Pancreas (tissue), 10 donors: ENCODE measurements at regions not wholly inside any gene's neighbourhood (a gene's known extent, or its start where the extent isn't known, plus 50 kb on each side); places are given as distances from the start of the nearest gene placed in this dataset.

ENCODE experiments used
- ATAC-seq, 4 donors: fragments of 200-7000 bp; cut with Tn5 transposase; one replicate each; pipeline versions ENCODE4 v1.8.0 to v1.9.1; 2020; ENCODE audit warnings: mild to moderate bottlenecking in 4 of 4, moderate library complexity in 4 of 4
- DNase-seq, 6 donors: peaks; one replicate each; pipeline ENCODE4 v3.0.0-alpha.2; 2020
- FAIRE-seq: peaks from 2 replicates; lab custom pipeline; 2012; peaks lifted over from hg19 to GRCh38; lab: Jason Lieb, UNC
- H3K27ac ChIP-seq, 4 donors: fragments of 200-600 bp; sonication (generic); 1 replicate in 3 of 4; 2 replicates in 1 of 4; pipeline versions ENCODE4 v1.5.0 to v1.8.0; 2020
- H3K27me3 ChIP-seq, 4 donors: fragments of 200-600 bp; one replicate each; pipeline ENCODE4 v1.8.0; 2021
- H3K36me3 ChIP-seq, 3 donors: fragments of 200-600 bp; sonication (generic) in 1 of 3; one replicate each; pipeline versions ENCODE4 v1.5.0 to v1.8.0; 2020 to 2021
- H3K4me1 ChIP-seq, 3 donors: fragments of 200-600 bp; one replicate each; pipeline ENCODE4 v1.8.0; 2021
- H3K4me3 ChIP-seq, 4 donors: fragments of 200-600 bp; sonication (generic) in 2 of 4; one replicate each; pipeline versions ENCODE4 v1.5.0 to v1.8.0; 2020 to 2021
- H3K9me3 ChIP-seq, 4 donors: fragments of 200-600 bp; one replicate each; pipeline ENCODE4 v1.8.0; 2021
- CTCF ChIP-seq, 4 donors: fragments of 200-600 bp; sonication (generic) in 3 of 4; IDR thresholded peaks; one replicate each; pipeline versions ENCODE4 v1.5.0 to v1.8.0; 2021; ENCODE audit warnings: antibody characterized with exemption in 4 of 4
- WGBS, 2 donors: extraction: QIAGEN DNeasy Blood & Tissue Kit; methylation state at CpG; one replicate each; pipeline ENCODE4 v1.1.7; 2013; 5-methylcytosine and 5-hydroxymethylcytosine counted together
- intact Hi-C, 3 donors: fragments of 100-400 bp; cut with DNase I; formaldehyde crosslinking; loops; one replicate each; pipeline versions ENCODE4 v1.11.1 to v1.14.2; 2022
- donor health status: healthy with polysubstance abuse.
- donor health status: DM: no; HTN: no; CAD: no; lungs with moderate emphysema.
- donor health status: DM: no; HTN: no; CAD: no.
- donor health status: control.
- donor health status: control.
- donor health status: Bipolar disorder and iron deficiency.
- donor health status: DM: yes; HTN: yes; CAD: no.
- donor health status: DM: no; HTN: no; CAD: no.
- donor health status: DM: no; HTN: no; CAD: no.
- donor health status: DM: yes; HTN: yes; CAD: no.

GRCh38 chr3:3383461-3383860, 204.0 kb upstream of the CRBN start:
- Histone ChIP-seq H3K27ac (no peak overlapping the region), H3K27me3 (no peaks in the 10 kb centered on the region), H3K36me3 (no peaks in the 10 kb centered on the region), H3K4me3 (no peak overlapping the region), H3K9me3 (no peaks in the 10 kb centered on the region), H3K4me1 (no peaks in the 10 kb centered on the region)
- FAIRE-seq (no peak), ATAC-seq (no peak), DNase-seq (no peak)
- WGBS, 2 donors, result 49 to 64% methylated on average over 4 of the region's 4 CpGs
- no peak for TF ChIP-seq CTCF (IDR thresholded peaks at IDR 0.05)
- intact Hi-C loops, result no loop called here

- no peak for DNase-seq
- ATAC-seq, result no peak
- no peak for FAIRE-seq
- Histone ChIP-seq H3K4me1 (no peaks in the 10 kb centered on the region), H3K27me3 (no peaks in the 10 kb centered on the region), H3K4me3 (no peak overlapping the region), H3K9me3 (peaks cover 0 to 4% (median 0%) of the 10 kb centered on the region in 4 donors), H3K36me3 (no peaks in the 10 kb centered on the region), H3K27ac (no peak overlapping the region)
- intact Hi-C loops, result no loop called here
- WGBS, 2 donors, result 21 to 30% methylated on average over 5 of the region's 5 CpGs
- no peak for TF ChIP-seq CTCF (IDR thresholded peaks at IDR 0.05)
These were observed 192.8 kb upstream of the CRBN start for GRCh38 chr3:3372210-3372777.

GRCh38 chr3:3368306-3368705, 188.8 kb upstream of the CRBN start:
- WGBS, 2 donors, result 25 to 26% methylated on average over 4 of the region's 4 CpGs
- ATAC-seq, result no peak
- FAIRE-seq, result no peak

GRCh38 chr3:3366386-3366785, 186.9 kb upstream of the CRBN start:
- no peak for TF ChIP-seq CTCF (IDR thresholded peaks at IDR 0.05)
- Histone ChIP-seq H3K27ac (no peak overlapping the region), H3K9me3 (no peaks in the 10 kb centered on the region), H3K36me3 (no peaks in the 10 kb centered on the region), H3K27me3 (no peaks in the 10 kb centered on the region), H3K4me3 (no peak overlapping the region), H3K4me1 (no peaks in the 10 kb centered on the region)
- DNase-seq (no peak), FAIRE-seq (no peak), ATAC-seq (no peak)
- 74 to 84% methylated on average over 5 of the region's 5 CpGs for WGBS, 2 donors
- intact Hi-C loops, result no loop called here

More at GRCh38 chr3:3368306-3368705, 188.8 kb upstream of the CRBN start:
- intact Hi-C loops, result no loop called here
- H3K9me3 ChIP-seq, result no peaks in the 10 kb centered on the region
- DNase-seq, result no peak
- H3K36me3 ChIP-seq, result no peaks in the 10 kb centered on the region
- H3K4me1 ChIP-seq, result no peaks in the 10 kb centered on the region
- no peak overlapping the region for H3K27ac ChIP-seq
- H3K4me3 ChIP-seq, result no peak overlapping the region
- TF ChIP-seq CTCF (IDR thresholded peaks at IDR 0.05), result no peak
- no peaks in the 10 kb centered on the region for H3K27me3 ChIP-seq

- DNase-seq, result no peak
- TF ChIP-seq CTCF (IDR thresholded peaks at IDR 0.05), result no peak
- no peaks in the 10 kb centered on the region for H3K36me3 ChIP-seq
- H3K4me3 ChIP-seq, result no peak overlapping the region
- H3K27me3 ChIP-seq, result no peaks in the 10 kb centered on the region
- no peak for FAIRE-seq
- no peaks in the 10 kb centered on the region for H3K4me1 ChIP-seq
- WGBS, 2 donors, result 54 to 73% methylated on average over 2 of the region's 2 CpGs
- H3K9me3 ChIP-seq, result no peaks in the 10 kb centered on the region
- no peak for ATAC-seq
- intact Hi-C loops, result no loop called here
- no peak overlapping the region for H3K27ac ChIP-seq
These were observed 186.2 kb upstream of the CRBN start for GRCh38 chr3:3365716-3366115.
